ENCODE measurements at regions not wholly inside any gene's neighbourhood (a gene's known extent, or its start where the extent isn't known, plus 50 kb on each side); places are given as distances from the start of the nearest gene placed in this dataset.

- Histone ChIP-seq H3K4me1 (no peaks in the 10 kb centered on the region), H3K4me3 (ENCODE audit: low read depth, low read length) (no peak overlapping the region), H3K9me3 (no peaks in the 10 kb centered on the region), H3K27me3 (replicated peaks; ENCODE audit: control insufficient read depth, insufficient read depth, low read length) (no peaks in the 10 kb centered on the region), H3K36me3 (ENCODE audit: control insufficient read depth, insufficient read depth, low read length) (no peaks in the 10 kb centered on the region)
- ChIA-PET CTCF (interaction anchor here (1.0 kb wide), 1 partner anchor 217 kb away, joined by 3 read pairs; no protein-coding TSS in a partner anchor), POLR2A (no interaction called here)
- Mint-ChIP-seq H3K4me1 (ENCODE audit: low read depth, unreplicated experiment) (no peaks in the 10 kb centered on the region), H3K27me3 (ENCODE audit: insufficient read depth, unreplicated experiment) (peaks cover 4% of the 10 kb centered on the region), H3K36me3 (ENCODE audit: insufficient read depth, unreplicated experiment) (no peaks in the 10 kb centered on the region), H3K4me3 (ENCODE audit: unreplicated experiment) (no peak overlapping the region), H3K9me3 (ENCODE audit: unreplicated experiment) (no peaks in the 10 kb centered on the region), H3K27ac (ENCODE audit: unreplicated experiment) (no peak overlapping the region)
- TF ChIP-seq CTCF (IDR thresholded peaks at IDR 0.05; ENCODE audit: insufficient read depth in 1 of 2, low read depth in 1 of 2, low read length in 1 of 2, severe bottlenecking in 1 of 2, unreplicated experiment in 1 of 2), result no peak
- BruUV-seq (replicated peaks), result no TSS peak
- intact Hi-C loops (cut with micrococcal nuclease; ENCODE audit: unreplicated experiment), result no loop called here
- DNase-seq, result peak in 1 of 2 experiments; percentile 30
These were observed 156.7 kb downstream of the KIF26A start for GRCh38 chr14:104294983-104295680.

DNA sequence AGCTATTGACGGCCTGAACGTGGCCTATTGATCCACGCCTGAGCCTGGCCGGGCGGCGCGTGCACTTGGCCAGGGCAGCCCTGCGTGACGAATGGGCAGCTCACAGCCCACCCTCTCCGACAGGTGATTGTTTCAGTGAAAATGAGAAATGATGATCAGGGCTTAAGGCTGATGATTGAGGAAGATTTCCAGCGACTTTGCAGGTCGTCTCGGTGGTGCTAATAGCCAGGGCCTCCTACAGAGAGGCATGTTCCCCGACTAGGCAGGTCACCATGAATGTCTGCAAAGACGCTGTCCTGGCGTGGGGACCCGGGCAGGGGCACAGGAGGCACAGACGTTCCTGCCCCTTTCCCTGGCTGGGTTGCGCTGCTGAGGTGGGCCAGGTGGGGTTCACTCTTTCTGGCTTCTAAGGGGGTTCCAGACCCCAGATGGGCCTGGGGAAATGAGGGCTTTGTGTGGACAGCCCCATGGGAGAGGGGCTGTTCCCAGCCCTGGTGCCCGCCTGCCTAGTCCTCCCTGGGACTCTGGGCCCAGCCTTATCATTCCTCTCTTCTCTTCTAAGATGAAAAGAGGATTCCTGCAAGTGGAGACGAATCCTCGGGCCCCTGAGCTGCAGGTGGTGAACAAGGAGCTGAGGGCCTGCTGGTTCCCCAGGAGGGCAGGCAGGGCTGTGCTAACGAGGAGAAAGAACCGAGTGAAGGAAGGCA lies 157.4 kb downstream of the KIF26A start:
- intact Hi-C loops (cut with micrococcal nuclease; ENCODE audit: unreplicated experiment), result no loop called here
- H3K27me3 Mint-ChIP-seq (ENCODE audit: insufficient read depth, unreplicated experiment), result peaks cover 4% of the 10 kb centered on the region
- H3K4me3 ChIP-seq (ENCODE audit: low read depth, low read length), result no peak overlapping the region
- no peak overlapping the region for H3K4me3 Mint-ChIP-seq (ENCODE audit: unreplicated experiment)
- H3K9me3 ChIP-seq, result no peaks in the 10 kb centered on the region
- H3K9me3 Mint-ChIP-seq (ENCODE audit: unreplicated experiment), result no peaks in the 10 kb centered on the region
- no peaks in the 10 kb centered on the region for H3K36me3 Mint-ChIP-seq (ENCODE audit: insufficient read depth, unreplicated experiment)
- no peak for TF ChIP-seq CTCF (IDR thresholded peaks at IDR 0.05; ENCODE audit: insufficient read depth in 1 of 2, low read depth in 1 of 2, low read length in 1 of 2, severe bottlenecking in 1 of 2, unreplicated experiment in 1 of 2)
- H3K27ac Mint-ChIP-seq (ENCODE audit: unreplicated experiment), result no peak overlapping the region
- H3K4me1 Mint-ChIP-seq (ENCODE audit: low read depth, unreplicated experiment), result no peaks in the 10 kb centered on the region
- DNase-seq, result peak in 1 of 2 experiments; percentile 14
- ChIA-PET POLR2A (no interaction called here), CTCF (no interaction called here)
- no peaks in the 10 kb centered on the region for H3K4me1 ChIP-seq
- no peaks in the 10 kb centered on the region for H3K36me3 ChIP-seq (ENCODE audit: control insufficient read depth, insufficient read depth, low read length)
- H3K27me3 ChIP-seq (replicated peaks; ENCODE audit: control insufficient read depth, insufficient read depth, low read length), result no peaks in the 10 kb centered on the region
- no TSS peak for BruUV-seq (replicated peaks)

GRCh38 chr14:104296388-104297312 lies 158.3 kb downstream of the KIF26A start:
- ChIA-PET POLR2A (no interaction called here), CTCF (no interaction called here)
- intact Hi-C loops (cut with micrococcal nuclease; ENCODE audit: unreplicated experiment), result no loop called here
- Mint-ChIP-seq H3K36me3 (ENCODE audit: insufficient read depth, unreplicated experiment) (no peaks in the 10 kb centered on the region), H3K9me3 (ENCODE audit: unreplicated experiment) (peaks cover 7% of the 10 kb centered on the region), H3K4me3 (ENCODE audit: unreplicated experiment) (no peak overlapping the region), H3K27me3 (ENCODE audit: insufficient read depth, unreplicated experiment) (peaks cover 4% of the 10 kb centered on the region), H3K27ac (ENCODE audit: unreplicated experiment) (no peak overlapping the region), H3K4me1 (ENCODE audit: low read depth, unreplicated experiment) (no peaks in the 10 kb centered on the region)
- BruUV-seq (replicated peaks), result no TSS peak
- Histone ChIP-seq H3K4me1 (no peaks in the 10 kb centered on the region), H3K9me3 (no peaks in the 10 kb centered on the region), H3K36me3 (ENCODE audit: control insufficient read depth, insufficient read depth, low read length) (no peaks in the 10 kb centered on the region), H3K4me3 (ENCODE audit: low read depth, low read length) (no peak overlapping the region), H3K27me3 (replicated peaks; ENCODE audit: control insufficient read depth, insufficient read depth, low read length) (no peaks in the 10 kb centered on the region)
- no peak for TF ChIP-seq CTCF (IDR thresholded peaks at IDR 0.05; ENCODE audit: insufficient read depth in 1 of 2, low read depth in 1 of 2, low read length in 1 of 2, severe bottlenecking in 1 of 2, unreplicated experiment in 1 of 2)
- DNase-seq, result peak in 1 of 2 experiments; percentile 19
